Panc1 (cell line): ENCODE measurements at regions not wholly inside any gene's neighbourhood (a gene's known extent, or its start where the extent isn't known, plus 50 kb on each side); places are given as distances from the start of the nearest gene placed in this dataset.

ENCODE experiments used
- CTCF ChIP-seq: fragments of 450-650 bp; IDR thresholded peaks from 2 replicates; pipeline ENCODE4 v1.5.1; 2017; ENCODE audit warnings: mild to moderate bottlenecking
- POLR2AphosphoS5 ChIP-seq: IDR thresholded peaks from 2 replicates; pipeline ENCODE4 v1.6.1; 2012; ENCODE audit warnings: mild to moderate bottlenecking, low read depth, low read length, moderate library complexity
- REST ChIP-seq, 2 experiments: IDR thresholded peaks; 2 replicates each; pipeline ENCODE4 v1.6.1; 2011 to 2012; ENCODE audit warnings: low read depth in 2 of 2, control low read depth in 1 of 2, low read length in 1 of 2, mild to moderate bottlenecking in 1 of 2, moderate library complexity in 1 of 2; ENCODE audit not compliant: insufficient read depth in 1 of 2
- SIN3A ChIP-seq: IDR thresholded peaks from 2 replicates; pipeline ENCODE4 v1.6.1; 2012; ENCODE audit warnings: low read depth, mild to moderate bottlenecking, low read length, moderate library complexity, borderline replicate concordance; ENCODE audit not compliant: insufficient read depth
- TCF7L2 ChIP-seq: IDR thresholded peaks from 2 replicates; pipeline ENCODE4 v1.6.1; 2011; ENCODE audit warnings: mild to moderate bottlenecking, low read depth, low read length, inconsistent platforms

- TF ChIP-seq REST (IDR thresholded peaks at IDR 0.05; ENCODE audit: insufficient read depth in 1 of 2, low read depth in 2 of 2, low read length in 1 of 2) (no peak), POLR2AphosphoS5 (no peak), CTCF (no peak), SIN3A (no peak), TCF7L2 (no peak)
Measured at GRCh38 chr16:8486985-8487384, 103.3 kb downstream of the TMEM114 start.
